ENCODE measurements at regions not wholly inside any gene's neighbourhood (a gene's known extent, or its start where the extent isn't known, plus 50 kb on each side); places are given as distances from the start of the nearest gene placed in this dataset.

- intact Hi-C loops (cut with micrococcal nuclease), result no loop called here
- no peak overlapping the region for H3K4me2 ChIP-seq (replicated peaks; ENCODE audit: extremely low read depth, low read length, poor library complexity, severe bottlenecking)
- peaks cover 0 to 7% (median 2%) of the 10 kb centered on the region in 7 donors for H3K9me3 Mint-ChIP-seq
- H3K27ac Mint-ChIP-seq, result no peak overlapping the region
- H3K4me3 ChIP-seq (replicated peaks in 1 of 3; ENCODE audit: low read depth in 2 of 3, low read length in 3 of 3), result no peak overlapping the region
- H3K79me2 ChIP-seq (ENCODE audit: insufficient read depth, low read length), result no peaks in the 10 kb centered on the region
- peaks cover 0 to 4% (median 0%) of the 10 kb centered on the region in 3 donors for H3K27me3 Mint-ChIP-seq (ENCODE audit: low read depth in 3 of 3)
- no peaks in the 10 kb centered on the region for H3K36me3 Mint-ChIP-seq
- DNase-seq, result no peak
- no peak overlapping the region for H2AFZ ChIP-seq (ENCODE audit: insufficient read depth, low read depth, low read length, poor library complexity, severe bottlenecking)
- TF ChIP-seq, protein P1, sequence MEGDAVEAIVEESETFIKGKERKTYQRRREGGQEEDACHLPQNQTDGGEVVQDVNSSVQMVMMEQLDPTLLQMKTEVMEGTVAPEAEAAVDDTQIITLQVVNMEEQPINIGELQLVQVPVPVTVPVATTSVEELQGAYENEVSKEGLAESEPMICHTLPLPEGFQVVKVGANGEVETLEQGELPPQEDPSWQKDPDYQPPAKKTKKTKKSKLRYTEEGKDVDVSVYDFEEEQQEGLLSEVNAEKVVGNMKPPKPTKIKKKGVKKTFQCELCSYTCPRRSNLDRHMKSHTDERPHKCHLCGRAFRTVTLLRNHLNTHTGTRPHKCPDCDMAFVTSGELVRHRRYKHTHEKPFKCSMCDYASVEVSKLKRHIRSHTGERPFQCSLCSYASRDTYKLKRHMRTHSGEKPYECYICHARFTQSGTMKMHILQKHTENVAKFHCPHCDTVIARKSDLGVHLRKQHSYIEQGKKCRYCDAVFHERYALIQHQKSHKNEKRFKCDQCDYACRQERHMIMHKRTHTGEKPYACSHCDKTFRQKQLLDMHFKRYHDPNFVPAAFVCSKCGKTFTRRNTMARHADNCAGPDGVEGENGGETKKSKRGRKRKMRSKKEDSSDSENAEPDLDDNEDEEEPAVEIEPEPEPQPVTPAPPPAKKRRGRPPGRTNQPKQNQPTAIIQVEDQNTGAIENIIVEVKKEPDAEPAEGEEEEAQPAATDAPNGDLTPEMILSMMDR (IDR thresholded peaks at IDR 0.05), result no peak
- H3K36me3 ChIP-seq (replicated peaks in 1 of 2; ENCODE audit: control insufficient read depth in 1 of 2, insufficient read depth in 2 of 2, low read length in 2 of 2), result no peaks in the 10 kb centered on the region
- no CpG with 5 or more reads among the region's 2 CpGs for WGBS (ENCODE audit: insufficient coverage)
- peaks cover 2% of the 10 kb centered on the region for H3K4me1 Mint-ChIP-seq
- H3K4me1 ChIP-seq (ENCODE audit: control insufficient read depth in 1 of 2, insufficient read depth in 2 of 2, low read length in 2 of 2), result no peaks in the 10 kb centered on the region
- no peaks in the 10 kb centered on the region for H3K9me3 ChIP-seq (replicated peaks in 1 of 2; ENCODE audit: control insufficient read depth in 1 of 2, insufficient read depth in 1 of 2, low read length in 2 of 2)
- H3K27ac ChIP-seq (ENCODE audit: low read depth in 1 of 2, low read length in 2 of 2), result no peak overlapping the region
- H3K4me3 Mint-ChIP-seq, result no peak overlapping the region
- no peak overlapping the region for H3K9ac ChIP-seq (ENCODE audit: insufficient read depth, low read length, poor library complexity, severe bottlenecking)
- H3K27me3 ChIP-seq (ENCODE audit: control insufficient read depth in 2 of 2, insufficient read depth in 2 of 2, low read length in 2 of 2), result no peaks in the 10 kb centered on the region
- H4K20me1 ChIP-seq (ENCODE audit: insufficient read depth, low read length), result no peaks in the 10 kb centered on the region
These were observed 158.2 kb upstream of the ARHGEF26 start for GRCh38 chr3:153963012-153963411.

DNA sequence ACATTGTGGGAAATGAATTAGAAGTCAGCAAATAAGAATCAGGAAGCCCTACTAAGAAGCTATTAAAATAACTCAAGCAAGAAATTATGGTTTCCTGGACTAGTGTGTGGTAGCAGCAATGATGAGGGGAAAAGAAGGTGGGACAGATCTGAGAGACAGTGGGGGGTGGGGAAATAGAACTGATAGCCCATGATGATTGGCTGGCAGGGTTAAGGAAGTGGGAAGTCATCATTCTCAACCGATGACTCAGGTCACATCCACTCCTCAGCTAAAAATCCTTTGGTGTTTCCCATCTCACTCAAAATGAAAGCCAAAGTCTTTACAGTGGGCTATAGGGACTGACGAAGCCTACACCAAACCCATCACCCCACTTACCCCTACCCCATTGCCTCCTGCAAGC lies 153.9 kb upstream of the ARHGEF26 start:
- no peaks in the 10 kb centered on the region for H3K9me3 ChIP-seq (replicated peaks in 1 of 2; ENCODE audit: control insufficient read depth in 1 of 2, insufficient read depth in 1 of 2, low read length in 2 of 2)
- TF ChIP-seq, protein P1 (IDR thresholded peaks at IDR 0.05), result no peak
- no peak overlapping the region for H3K4me2 ChIP-seq (replicated peaks; ENCODE audit: extremely low read depth, low read length, poor library complexity, severe bottlenecking)
- H3K4me1 ChIP-seq (ENCODE audit: control insufficient read depth in 1 of 2, insufficient read depth in 2 of 2, low read length in 2 of 2), result no peaks in the 10 kb centered on the region
- Mint-ChIP-seq H3K4me1 (peaks cover 2% of the 10 kb centered on the region), H3K9me3 (peaks cover 2 to 9% (median 3%) of the 10 kb centered on the region in 7 donors), H3K4me3 (no peak overlapping the region), H3K27me3 (ENCODE audit: low read depth in 3 of 3) (peaks cover 0 to 1% (median 0%) of the 10 kb centered on the region in 3 donors), H3K36me3 (no peaks in the 10 kb centered on the region), H3K27ac (no peak overlapping the region)
- no peaks in the 10 kb centered on the region for H3K79me2 ChIP-seq (ENCODE audit: insufficient read depth, low read length)
- H3K36me3 ChIP-seq (replicated peaks in 1 of 2; ENCODE audit: control insufficient read depth in 1 of 2, insufficient read depth in 2 of 2, low read length in 2 of 2), result no peaks in the 10 kb centered on the region
- intact Hi-C loops (cut with micrococcal nuclease), result no loop called here
- no peak overlapping the region for H3K4me3 ChIP-seq (replicated peaks in 1 of 3; ENCODE audit: low read depth in 2 of 3, low read length in 3 of 3)
- H3K9ac ChIP-seq (ENCODE audit: insufficient read depth, low read length, poor library complexity, severe bottlenecking), result no peak overlapping the region
- H3K27ac ChIP-seq (ENCODE audit: low read depth in 1 of 2, low read length in 2 of 2), result no peak overlapping the region
- H4K20me1 ChIP-seq (ENCODE audit: insufficient read depth, low read length), result no peaks in the 10 kb centered on the region
- no peaks in the 10 kb centered on the region for H3K27me3 ChIP-seq (ENCODE audit: control insufficient read depth in 2 of 2, insufficient read depth in 2 of 2, low read length in 2 of 2)
- H2AFZ ChIP-seq (ENCODE audit: insufficient read depth, low read depth, low read length, poor library complexity, severe bottlenecking), result no peak overlapping the region
- DNase-seq, result no peak
- WGBS (ENCODE audit: insufficient coverage), result 88% methylated on average over 1 of the region's 2 CpGs

Measured in CD14-positive monocyte (primary cell).